Smooth muscle cell (in vitro differentiated cells): ENCODE measurements at regions not wholly inside any gene's neighbourhood (a gene's known extent, or its start where the extent isn't known, plus 50 kb on each side); places are given as distances from the start of the nearest gene placed in this dataset.

Experiments
- DNase-seq: peaks from one replicate; lab custom pipeline; 2025; ENCODE audit not compliant: unreplicated experiment; lab: John Stamatoyannopoulos, UW
- H2AFZ ChIP-seq: fragments of 200-600 bp; sonication (generic); 2 replicates; pipeline ENCODE4 v1.6.0; 2016; ENCODE audit warnings: antibody characterized with exemption, low read depth, mild to moderate bottlenecking
- H3F3A ChIP-seq: fragments of 200-600 bp; sonication (generic); 2 replicates; pipeline ENCODE4 v1.6.0; 2017; ENCODE audit warnings: antibody characterized with exemption, low read depth
- H3K27ac ChIP-seq: fragments of 200-600 bp; sonication (generic); 2 replicates; pipeline ENCODE4 v1.5.1; 2016; ENCODE audit warnings: low read depth, mild to moderate bottlenecking
- H3K27me3 ChIP-seq: fragments of 200-600 bp; sonication (generic); 2 replicates; pipeline ENCODE4 v1.6.1; 2016; ENCODE audit warnings: low read depth, mild to moderate bottlenecking
- H3K36me3 ChIP-seq: fragments of 200-600 bp; sonication (generic); 2 replicates; pipeline ENCODE4 v1.5.1; 2016; ENCODE audit warnings: low read depth
- H3K4me1 ChIP-seq: fragments of 200-600 bp; sonication (generic); 2 replicates; pipeline ENCODE4 v1.5.1; 2016; ENCODE audit warnings: low read depth
- H3K4me2 ChIP-seq: fragments of 200-600 bp; sonication (generic); 2 replicates; pipeline ENCODE4 v1.6.0; 2016; ENCODE audit warnings: mild to moderate bottlenecking
- H3K4me3 ChIP-seq: fragments of 200-600 bp; sonication (generic); 2 replicates; pipeline ENCODE4 v1.5.1; 2016; ENCODE audit warnings: mild to moderate bottlenecking
- H3K79me2 ChIP-seq: fragments of 200-600 bp; sonication (generic); 2 replicates; pipeline ENCODE4 v1.6.0; 2016; ENCODE audit warnings: low read depth, mild to moderate bottlenecking
- H3K9ac ChIP-seq: fragments of 200-600 bp; sonication (generic); 2 replicates; pipeline ENCODE4 v1.6.0; 2016; ENCODE audit warnings: low read depth
- H3K9me3 ChIP-seq: fragments of 200-600 bp; sonication (generic); replicated peaks from 2 replicates; pipeline ENCODE4 v1.5.1; 2016; ENCODE audit warnings: low read depth
- H4K20me1 ChIP-seq: fragments of 200-600 bp; sonication (generic); 2 replicates; pipeline ENCODE4 v1.6.0; 2016; ENCODE audit warnings: low read depth
- CTCF ChIP-seq: fragments of 200-600 bp; sonication (generic); IDR thresholded peaks from 2 replicates; pipeline ENCODE4 v1.5.1; 2017; ENCODE audit warnings: borderline replicate concordance, mild to moderate bottlenecking, antibody characterized with exemption; ENCODE audit not compliant: insufficient read depth, poor library complexity, severe bottlenecking
- WGBS: methylation state at CpG from one replicate; pipeline ENCODE4 v1.1.7; 2016; ENCODE audit warnings: low lambda C conversion rate; 5-methylcytosine and 5-hydroxymethylcytosine counted together

- Histone ChIP-seq H3K9ac (no peak overlapping the region), H3K4me3 (no peak overlapping the region), H3F3A (no peaks in the 10 kb centered on the region), H2AFZ (no peak overlapping the region), H3K27ac (no peak overlapping the region), H3K4me2 (no peak overlapping the region), H3K9me3 (no peaks in the 10 kb centered on the region), H3K79me2 (no peaks in the 10 kb centered on the region), H4K20me1 (no peaks in the 10 kb centered on the region), H3K36me3 (no peaks in the 10 kb centered on the region), H3K4me1 (no peaks in the 10 kb centered on the region), H3K27me3 (no peaks in the 10 kb centered on the region)
- TF ChIP-seq CTCF: no peak
- WGBS: 85% methylated on average over 7 of the region's 7 CpGs
- no peak for DNase-seq
These were observed 306.6 kb downstream of the MYCN start for GRCh38 chr2:16246911-16247310.

GRCh38 chr2:16246281-16246850, 306.0 kb downstream of the MYCN start:
- Histone ChIP-seq H3K9ac (no peak overlapping the region), H3K27ac (no peak overlapping the region), H3K79me2 (no peaks in the 10 kb centered on the region), H4K20me1 (no peaks in the 10 kb centered on the region), H3K36me3 (no peaks in the 10 kb centered on the region), H3F3A (no peaks in the 10 kb centered on the region), H3K4me2 (no peak overlapping the region), H3K9me3 (no peaks in the 10 kb centered on the region), H3K4me3 (no peak overlapping the region), H3K27me3 (no peaks in the 10 kb centered on the region), H3K4me1 (no peaks in the 10 kb centered on the region), H2AFZ (no peak overlapping the region)
- 91% methylated on average over 2 of the region's 2 CpGs for WGBS
- no peak for TF ChIP-seq CTCF
- no peak for DNase-seq

GRCh38 chr2:16245481-16246054, 305.2 kb downstream of the MYCN start:
- Histone ChIP-seq H4K20me1 (no peaks in the 10 kb centered on the region), H3K4me1 (no peaks in the 10 kb centered on the region), H3K4me3 (no peak overlapping the region), H3K9ac (no peak overlapping the region), H3F3A (no peaks in the 10 kb centered on the region), H3K79me2 (no peaks in the 10 kb centered on the region), H3K27me3 (no peaks in the 10 kb centered on the region), H3K36me3 (no peaks in the 10 kb centered on the region), H3K9me3 (no peaks in the 10 kb centered on the region), H3K27ac (no peak overlapping the region), H2AFZ (no peak overlapping the region), H3K4me2 (no peak overlapping the region)
- DNase-seq: no peak
- TF ChIP-seq CTCF: no peak
- 87% methylated on average over 5 of the region's 5 CpGs for WGBS

GRCh38 chr2:16244966-16245320, 304.6 kb downstream of the MYCN start:
- no peaks in the 10 kb centered on the region for H3K27me3 ChIP-seq
- H3K9ac ChIP-seq: no peak overlapping the region
- no peaks in the 10 kb centered on the region for H3K36me3 ChIP-seq
- H3K4me3 ChIP-seq: no peak overlapping the region
- WGBS: 88% methylated on average over 5 of the region's 5 CpGs
- no peak overlapping the region for H2AFZ ChIP-seq
- no peaks in the 10 kb centered on the region for H3K79me2 ChIP-seq
- H3K9me3 ChIP-seq: no peaks in the 10 kb centered on the region
- no peaks in the 10 kb centered on the region for H3F3A ChIP-seq
- no peak overlapping the region for H3K27ac ChIP-seq
- DNase-seq: no peak
- no peaks in the 10 kb centered on the region for H3K4me1 ChIP-seq
- H4K20me1 ChIP-seq: no peaks in the 10 kb centered on the region
- no peak overlapping the region for H3K4me2 ChIP-seq
- no peak for TF ChIP-seq CTCF
